CD4-positive, alpha-beta T cell treated with Interleukin-4 for 1 hour (primary cell): ENCODE measurements at regions not wholly inside any gene's neighbourhood (a gene's known extent, or its start where the extent isn't known, plus 50 kb on each side); places are given as distances from the start of the nearest gene placed in this dataset.
"Not testable (repeated sequence)": the region's sequence is repeated elsewhere in the genome, so short reads cannot be mapped to it uniquely, and the experiment has no call there.

Source experiments
- DNase-seq, 2 donors: peaks; one replicate each; pipeline ENCODE4 v3.0.0-alpha.2; 2020 to 2022

DNA sequence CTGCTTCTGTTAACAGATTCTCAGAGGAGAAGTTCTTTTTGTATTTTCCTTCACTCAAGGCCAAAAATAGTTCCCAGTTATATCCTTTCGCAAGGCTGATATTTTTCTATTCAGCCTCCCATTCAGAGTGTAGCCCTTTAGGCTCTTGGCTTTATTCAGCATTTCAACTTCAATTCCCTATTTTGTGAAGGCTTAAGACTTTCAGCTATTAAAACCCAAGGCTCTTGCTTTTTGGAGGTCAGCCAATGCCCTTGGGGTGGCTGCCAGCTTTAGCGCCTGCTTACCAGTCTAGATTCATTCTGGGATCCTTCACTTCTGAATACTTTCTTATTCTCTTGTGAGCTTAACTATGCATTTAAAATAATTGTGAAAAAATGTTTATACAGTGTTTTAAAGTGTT, 57.3 kb upstream of the ADGRA3 start:
- DNase-seq = no peak

DNA sequence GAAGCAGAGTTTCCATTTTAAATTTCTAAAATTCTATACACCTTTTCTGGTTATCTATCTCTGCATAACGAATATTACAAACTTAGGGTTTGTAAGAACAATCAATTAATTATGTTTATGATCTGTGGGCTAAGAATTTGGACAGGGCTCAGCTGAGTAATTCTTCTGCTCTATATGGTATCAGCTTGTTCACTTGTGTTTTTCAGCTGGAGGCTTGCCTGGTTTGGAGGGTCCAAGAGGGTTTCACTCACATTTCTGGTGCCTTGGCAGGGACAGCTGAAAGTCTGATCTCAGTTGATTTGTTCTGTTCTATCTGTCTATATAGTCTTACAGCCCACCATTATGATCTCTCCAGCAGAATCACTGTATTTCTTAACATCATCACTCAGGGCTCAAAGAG, 57.8 kb upstream of the ADGRA3 start:
- no peak for DNase-seq

DNA sequence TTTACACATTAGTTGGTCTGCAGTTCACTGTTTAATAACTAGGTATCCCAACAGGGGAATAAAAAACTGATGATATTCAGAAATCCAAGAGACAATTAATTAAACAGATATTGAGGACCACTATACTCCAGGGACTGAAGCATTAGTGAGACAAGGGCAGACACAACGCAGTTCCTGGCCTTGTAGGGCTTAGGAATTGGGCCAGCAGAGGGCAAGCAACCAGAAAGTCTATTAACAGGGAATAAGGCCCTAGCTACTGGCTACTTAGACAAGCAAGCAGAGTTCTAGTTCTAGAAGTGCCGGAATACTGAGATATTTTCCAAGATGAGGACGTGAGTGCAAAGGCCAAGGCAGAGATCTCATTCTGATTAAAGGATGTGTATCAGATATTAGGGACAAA, 58.6 kb upstream of the ADGRA3 start:
- no peak for DNase-seq

DNA sequence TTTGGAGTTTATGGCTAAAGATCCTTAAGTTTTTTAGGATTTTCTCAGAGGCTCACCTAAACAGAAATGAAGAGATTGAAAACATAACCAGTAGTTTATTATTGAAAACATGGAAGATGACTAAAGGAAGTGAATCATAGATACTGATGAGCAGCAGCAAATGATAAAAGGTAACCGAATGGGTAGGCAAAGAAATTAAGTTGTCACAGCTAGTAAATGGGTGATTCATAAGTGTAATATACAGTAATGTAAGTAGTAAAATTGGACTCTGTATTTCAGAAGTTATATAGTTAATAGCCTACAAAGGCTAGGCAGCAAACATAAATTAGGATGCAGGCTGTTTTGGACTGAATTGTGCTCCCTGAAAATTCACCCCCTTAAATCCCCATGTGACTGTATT, 59.0 kb upstream of the ADGRA3 start:
- no peak for DNase-seq

DNA sequence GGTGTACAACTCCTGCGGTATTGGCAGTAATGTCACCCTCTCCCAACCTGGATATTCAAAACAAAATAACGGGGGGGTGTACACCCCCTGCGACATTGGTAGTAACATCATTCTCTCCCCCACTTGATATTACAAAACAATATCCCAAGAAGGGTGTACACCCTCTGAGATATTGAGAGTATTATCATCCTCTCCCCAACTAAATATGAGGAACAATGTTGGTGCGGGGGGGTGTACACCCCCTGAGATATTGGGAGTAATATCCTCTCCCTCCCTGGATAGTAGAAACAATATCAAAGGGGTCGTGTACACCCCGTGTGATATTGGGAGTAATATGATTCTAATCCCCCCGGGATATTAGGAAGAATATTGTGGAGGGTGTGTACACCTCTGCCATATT, 71.4 kb upstream of the ADGRA3 start:
- DNase-seq = no peak

DNA sequence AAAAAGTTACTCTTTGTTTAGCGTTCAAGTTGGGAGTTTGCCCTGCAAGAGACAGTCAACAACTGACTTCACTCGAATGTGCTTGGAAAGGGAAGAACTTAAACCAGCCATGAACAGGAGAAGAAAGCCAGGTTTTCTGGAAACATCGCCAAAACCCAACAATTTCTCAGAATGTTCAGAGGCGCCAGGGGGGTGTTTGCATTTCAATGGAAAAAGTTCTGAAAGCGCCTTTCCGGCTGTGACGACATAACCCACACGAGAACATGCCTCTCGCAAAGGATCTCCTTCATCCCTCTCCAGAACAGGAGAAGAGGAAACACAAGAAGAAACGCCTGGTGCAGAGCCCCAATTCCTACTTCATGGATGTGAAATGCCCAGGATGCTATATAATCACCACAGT, 78.1 kb upstream of the ADGRA3 start:
- DNase-seq = no peak

DNA sequence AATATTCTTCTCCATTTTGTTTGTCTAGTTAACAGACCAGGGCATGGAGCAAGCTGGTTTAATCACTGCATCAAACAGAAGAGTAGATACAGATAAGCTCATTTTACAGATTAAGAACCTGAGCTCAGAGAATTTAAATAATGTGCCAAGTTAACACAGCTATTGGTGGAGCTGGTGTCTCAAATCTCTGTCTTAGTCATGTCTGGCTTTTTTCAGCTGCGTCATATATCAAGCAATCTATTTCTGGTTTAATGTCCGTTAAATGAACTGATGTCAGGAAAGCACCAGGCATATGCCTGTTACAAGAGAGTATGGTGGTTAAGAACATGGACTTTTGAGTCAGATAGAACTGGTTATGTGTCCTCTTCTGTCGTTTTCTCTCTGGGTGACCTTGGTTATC, 79.8 kb upstream of the ADGRA3 start:
- DNase-seq = no peak

DNA sequence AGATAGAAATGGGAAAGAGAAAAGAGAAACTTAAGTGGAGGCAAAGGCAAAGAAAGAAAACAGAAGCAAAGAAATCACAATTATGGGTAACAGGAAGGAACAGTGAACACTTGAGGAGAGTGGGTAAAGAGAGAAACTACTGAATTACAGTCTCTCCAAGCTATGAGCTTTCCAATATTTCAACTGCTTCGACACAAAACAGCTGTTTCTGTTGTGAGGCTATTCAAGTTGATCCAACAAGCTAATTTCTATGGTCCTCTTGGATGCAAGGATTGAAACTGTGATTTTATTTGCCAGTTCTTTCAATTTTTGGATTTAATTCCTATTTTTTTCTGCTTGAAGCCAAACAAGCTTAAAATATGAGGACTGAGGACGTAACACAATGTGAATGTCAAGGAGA, 80.5 kb upstream of the ADGRA3 start:
- no peak for DNase-seq

DNA sequence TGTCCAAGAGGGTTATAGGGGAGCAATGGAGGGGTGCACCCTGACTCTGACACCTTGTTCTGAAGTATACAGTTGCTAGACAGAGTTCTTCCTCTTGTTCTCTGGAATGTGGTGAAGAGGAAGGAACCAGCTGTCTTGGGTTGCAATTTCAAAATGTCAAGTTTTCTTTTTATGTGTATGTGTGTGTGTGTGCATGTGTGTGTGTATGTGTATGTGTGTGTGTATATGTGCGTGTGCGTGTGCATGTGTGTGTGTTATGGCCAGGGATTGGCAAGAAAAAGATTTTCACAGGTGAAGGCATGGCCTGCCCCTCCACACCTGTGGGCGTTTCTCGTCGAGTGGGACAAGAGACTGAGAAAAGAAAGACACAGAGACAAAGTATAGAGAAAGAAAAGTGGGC, 81.6 kb upstream of the ADGRA3 start:
- no peak for DNase-seq

DNA sequence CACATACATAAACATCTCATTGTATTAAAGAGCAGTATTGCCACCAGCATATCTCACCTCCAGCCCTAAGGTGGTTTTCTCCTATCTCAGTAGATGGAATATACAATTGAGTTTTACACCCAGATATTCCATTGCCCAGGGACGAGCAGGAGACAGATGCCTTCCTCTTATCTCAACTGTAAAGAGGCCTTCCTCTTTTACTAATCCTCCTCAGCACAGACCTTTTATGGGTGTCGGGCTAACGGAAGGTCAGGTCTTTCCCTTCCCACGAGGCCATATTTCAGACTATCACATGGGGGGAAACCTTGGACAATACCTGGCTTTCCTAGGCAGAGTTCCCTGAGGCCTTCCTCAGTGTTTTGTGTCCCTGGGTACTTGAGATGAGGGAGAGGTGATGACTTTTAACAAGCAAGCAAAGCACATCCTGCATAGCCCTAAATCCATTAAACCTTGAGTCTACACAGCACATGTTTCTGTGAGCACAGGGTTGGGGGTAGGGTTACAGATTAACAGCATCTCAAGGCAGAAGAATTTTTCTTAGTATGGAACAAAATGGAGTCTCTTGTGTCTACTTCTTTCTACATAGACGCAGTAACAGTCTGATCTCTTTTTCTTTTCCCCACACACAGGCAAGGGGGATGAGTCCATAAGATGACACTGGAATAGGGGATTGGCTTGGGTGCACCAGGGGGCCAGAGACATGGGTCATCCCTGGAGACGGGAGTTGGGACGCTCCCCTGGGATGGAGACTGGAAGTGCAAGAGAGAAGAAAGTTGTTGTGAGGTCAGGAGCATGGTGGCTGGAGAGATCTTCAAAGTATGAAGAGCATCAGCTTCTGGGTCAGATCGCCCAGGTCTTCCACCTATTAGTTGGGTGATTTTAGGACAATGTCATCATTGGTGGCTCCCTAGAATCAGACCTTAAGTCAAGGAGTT, 82.5 kb upstream of the ADGRA3 start:
- DNase-seq = not testable (repeated sequence)

DNA sequence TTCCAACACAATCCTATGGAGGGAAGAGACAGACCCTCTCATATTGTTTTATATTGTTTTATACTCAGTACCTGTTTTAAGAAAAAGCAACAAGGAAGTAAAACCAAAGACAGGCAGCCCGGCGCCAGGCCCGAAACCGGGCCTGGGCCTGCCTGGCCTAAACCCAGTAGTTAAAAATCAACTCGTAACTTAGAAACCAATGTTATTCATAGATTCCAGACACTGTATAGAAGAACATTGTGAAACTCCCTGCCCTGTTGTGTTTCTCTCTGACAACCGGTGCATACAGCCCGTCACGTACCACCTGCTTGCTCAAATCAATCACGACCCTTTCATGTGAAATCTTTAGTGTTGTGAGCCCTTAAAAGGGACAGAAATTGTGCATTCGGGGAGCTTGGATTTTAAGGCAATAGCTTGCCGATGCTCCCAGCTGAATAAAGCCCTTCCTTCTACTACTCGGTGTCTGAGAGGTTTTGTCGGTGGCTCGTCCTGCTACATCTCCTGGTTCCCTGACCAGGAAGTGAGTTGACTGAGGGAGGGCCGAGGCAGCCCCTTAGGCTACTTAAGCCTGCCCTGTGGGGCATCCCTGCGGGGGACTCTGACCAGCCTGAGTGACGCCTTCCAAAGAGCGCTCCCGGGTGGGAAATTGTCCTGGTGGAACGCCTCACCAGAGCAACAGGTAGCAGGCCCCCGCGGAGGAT, 83.5 kb upstream of the ADGRA3 start:
- not testable (repeated sequence) for DNase-seq

DNA sequence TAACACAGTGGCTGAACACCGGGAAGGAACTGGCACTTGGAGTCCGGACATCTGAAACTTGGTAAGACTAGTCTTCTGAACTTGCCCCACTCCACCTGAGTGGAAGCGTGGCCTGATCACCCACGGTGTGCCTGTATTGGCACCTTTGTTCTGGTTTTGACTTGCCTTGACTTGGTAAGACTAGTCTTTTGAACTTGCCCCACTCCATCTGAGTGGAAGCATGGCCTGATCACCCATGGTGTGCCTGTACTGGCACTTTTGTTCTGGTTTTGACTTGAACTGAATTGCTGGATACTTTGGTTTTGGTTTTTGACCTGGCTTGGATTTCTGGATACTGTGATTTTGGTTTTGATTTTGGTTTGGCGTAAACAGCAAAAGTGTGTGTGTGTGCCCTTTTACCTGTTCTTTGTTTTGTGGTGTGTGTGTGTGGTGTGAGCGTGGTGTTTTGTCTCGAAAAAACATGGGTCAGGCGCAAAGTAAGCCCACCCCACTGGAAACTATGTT, 84.1 kb upstream of the ADGRA3 start:
- DNase-seq = not testable (repeated sequence)

DNA sequence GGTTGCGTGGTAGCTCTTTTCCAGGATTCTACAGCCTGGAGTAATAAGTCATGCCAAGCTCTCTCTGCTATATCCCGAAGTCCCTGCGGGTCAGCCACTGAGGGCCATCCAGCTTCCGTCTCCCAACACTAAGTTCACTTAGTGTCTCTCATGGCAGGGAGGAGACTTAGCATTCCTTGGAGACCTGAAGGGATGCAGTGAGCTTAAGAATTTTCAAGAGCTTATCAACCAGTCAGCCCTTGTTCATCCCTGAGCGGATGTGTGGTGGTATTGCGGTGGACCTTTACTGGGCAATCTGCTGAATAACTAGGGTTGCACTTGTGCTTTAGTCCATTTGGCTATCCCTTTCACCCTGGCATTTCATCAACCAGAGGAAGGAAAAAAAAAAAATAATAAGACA, 85.8 kb upstream of the ADGRA3 start:
- not testable (repeated sequence) for DNase-seq

DNA sequence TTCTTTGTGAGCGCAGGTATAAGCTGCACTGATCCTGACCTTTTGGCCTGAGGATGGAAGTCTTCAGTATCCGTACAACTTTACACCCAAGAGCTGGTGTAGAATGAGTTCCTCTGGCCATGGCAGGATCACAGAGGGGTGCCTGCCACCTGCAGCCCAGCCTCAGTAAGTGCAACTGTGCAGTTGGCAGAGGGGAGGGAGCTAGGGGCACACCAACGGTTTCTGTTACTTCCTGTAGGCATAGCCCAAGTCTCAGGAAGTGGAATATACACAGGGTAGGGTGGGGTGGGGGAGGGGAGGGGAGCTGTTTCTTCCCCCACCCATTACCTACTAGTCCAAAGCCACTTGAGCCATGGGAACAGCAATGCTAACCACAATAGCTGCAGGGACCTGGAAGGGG, 85.4 kb upstream of the GBA3 start:
- peak; percentile 21 to 52 for DNase-seq

DNA sequence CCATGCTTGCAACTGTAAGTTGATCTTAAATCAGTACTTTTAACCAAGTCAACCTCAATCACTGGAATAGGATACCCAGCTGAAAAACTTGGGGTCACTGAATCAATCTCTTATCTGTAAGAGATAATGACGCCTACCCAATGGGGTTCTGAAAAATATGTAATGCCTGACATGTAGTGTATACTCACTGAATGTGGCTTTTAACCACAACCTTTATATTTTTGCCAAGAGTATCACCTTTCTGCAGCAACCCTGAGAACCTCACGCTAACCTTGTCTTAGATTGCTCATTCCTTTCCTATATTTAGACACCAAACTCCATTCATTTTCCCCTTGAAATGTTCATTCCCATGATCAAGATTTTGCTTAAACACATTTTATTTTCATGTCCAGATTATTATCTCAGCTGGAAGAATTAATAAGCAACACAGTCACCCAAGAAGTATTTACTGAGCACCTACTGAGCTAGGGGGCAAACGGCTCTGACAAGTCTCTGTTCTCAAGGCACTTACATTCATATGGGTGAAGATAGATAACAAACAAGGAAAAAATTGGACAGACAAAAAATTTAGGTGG, 82.7 kb upstream of the GBA3 start:
- not testable (repeated sequence) for DNase-seq

DNA sequence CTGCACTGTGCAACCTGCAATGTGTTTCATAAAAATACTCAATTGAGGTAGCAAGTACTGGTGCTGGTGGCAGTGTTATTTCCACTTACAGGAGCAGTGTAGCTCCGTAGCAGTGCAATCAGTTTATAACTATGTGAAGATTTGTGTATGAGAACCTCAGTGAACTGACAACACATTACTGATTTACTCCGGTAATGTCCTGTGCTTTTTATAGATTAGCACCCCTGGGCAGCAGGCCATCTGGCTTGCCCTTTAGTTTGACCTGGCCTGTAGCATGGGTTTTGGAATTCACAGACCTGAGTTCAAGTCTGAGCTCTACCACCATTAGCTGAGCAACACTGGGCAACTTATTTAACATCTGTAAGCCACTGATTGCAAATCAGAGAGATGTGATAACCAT, 78.6 kb upstream of the GBA3 start:
- no peak for DNase-seq

DNA sequence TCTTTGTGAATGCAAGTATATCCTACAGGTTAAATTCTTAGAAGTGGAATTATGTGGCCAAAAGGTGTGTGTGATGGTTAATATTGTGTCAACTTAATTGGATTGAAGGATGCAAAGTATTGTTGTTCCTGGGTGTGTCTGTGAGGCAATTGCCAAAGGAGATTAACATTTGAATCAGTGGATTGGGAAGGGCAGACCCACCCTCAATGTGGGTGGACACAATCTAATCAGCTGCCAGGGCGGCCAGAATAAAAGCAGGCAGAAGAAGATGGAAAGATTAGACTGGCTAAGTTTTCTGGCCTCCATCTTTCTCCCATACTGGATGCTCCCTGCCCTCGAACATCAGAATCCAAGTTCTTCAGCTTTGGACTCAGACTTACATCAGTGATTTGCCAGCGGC, 76.2 kb upstream of the GBA3 start:
- no peak for DNase-seq

DNA sequence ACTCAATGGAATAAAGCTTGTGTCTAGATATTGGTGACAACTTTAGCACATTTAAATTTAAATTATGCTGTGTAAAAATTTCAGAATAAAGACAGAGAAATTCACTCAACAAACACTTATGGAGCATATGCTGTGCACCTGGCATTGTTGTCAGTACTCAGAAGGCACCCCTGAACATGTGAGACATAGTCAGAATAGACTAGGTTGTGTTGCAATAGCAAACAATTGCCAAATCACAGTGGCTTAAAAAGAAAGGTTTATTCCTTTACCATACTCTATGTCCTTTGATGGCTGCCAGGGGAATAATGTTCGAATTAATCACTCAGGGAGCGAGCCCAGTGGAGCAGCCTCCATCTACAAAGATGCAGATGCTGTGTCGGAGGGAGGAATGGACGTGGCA, 72.6 kb upstream of the GBA3 start:
- DNase-seq = not testable (repeated sequence)

DNA sequence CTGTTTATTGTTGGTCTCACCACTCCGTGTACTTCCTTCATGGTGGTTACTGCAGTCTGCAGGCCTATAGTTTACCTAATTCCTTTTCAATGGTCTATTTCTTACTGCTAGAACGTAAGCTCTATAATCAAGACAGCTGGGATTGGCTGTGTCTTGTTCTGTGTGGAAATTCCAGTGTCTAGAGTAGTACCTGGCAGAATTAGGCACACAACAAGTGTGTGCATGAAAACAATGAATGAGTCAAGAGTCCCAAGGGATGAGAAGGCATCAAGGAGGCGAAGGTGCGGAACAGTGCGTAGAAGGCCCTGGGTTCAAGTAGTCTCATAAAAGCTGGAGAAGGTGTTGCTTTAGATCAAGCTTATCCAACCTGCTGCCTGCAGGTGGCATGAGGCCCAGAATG, 70.8 kb upstream of the GBA3 start:
- not testable (repeated sequence) for DNase-seq

DNA sequence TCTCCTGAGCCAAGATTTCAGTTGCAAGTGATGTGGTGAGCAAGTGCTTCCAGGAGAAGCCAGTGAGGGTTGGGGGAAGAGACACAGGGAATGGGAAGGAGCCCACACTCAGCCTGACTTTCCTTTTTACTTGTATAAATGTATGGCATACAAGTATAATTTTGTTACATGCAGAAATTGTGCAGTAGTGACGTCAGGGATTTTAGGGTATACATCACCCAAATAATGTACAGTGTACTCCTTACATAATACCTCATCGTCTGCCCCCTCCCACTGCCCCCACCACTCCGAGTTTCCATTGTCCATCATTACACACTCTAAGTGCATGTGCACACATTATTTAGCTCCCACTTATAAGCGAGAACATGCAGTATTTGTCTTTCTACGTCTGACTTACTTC, 68.7 kb upstream of the GBA3 start:
- DNase-seq = not testable (repeated sequence)

DNA sequence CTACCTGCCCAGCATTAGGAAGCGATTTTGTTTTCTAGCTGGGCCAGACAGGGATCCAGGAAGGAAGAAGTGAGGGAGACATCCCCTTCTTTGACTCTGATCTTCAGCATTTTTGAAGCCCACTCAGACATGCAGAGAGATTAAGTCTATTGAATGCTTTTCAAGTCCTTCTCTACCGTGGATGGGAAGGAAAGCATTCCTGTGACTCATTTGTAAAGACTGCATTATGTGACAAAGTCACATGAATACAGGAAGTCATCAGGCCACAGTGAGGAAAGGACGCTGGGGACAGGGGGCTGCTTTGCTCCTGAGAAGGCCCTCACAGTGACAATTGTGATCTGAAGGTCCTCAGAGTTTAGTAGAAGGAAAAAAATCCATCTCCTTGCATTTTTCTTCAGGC, 67.4 kb upstream of the GBA3 start:
- no peak for DNase-seq

DNA sequence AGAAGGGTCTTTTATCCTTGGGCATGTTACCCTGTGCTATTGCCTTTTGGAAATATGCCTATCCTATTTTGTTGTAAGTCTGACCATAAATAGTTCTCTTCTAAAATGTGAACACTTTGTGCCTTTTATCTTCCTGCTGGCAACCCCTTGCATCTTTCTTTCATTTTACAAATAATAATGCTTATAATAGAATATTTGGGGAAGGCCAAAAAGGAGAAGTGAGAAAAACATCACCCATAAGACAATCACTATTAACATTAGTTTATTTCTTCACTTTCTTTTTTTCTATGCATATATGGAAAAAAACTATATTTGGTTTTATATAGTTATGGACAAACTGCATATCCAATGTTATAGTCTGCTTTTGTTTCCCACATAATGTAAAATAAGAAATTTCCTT, 64.9 kb upstream of the GBA3 start:
- DNase-seq = not testable (repeated sequence)

DNA sequence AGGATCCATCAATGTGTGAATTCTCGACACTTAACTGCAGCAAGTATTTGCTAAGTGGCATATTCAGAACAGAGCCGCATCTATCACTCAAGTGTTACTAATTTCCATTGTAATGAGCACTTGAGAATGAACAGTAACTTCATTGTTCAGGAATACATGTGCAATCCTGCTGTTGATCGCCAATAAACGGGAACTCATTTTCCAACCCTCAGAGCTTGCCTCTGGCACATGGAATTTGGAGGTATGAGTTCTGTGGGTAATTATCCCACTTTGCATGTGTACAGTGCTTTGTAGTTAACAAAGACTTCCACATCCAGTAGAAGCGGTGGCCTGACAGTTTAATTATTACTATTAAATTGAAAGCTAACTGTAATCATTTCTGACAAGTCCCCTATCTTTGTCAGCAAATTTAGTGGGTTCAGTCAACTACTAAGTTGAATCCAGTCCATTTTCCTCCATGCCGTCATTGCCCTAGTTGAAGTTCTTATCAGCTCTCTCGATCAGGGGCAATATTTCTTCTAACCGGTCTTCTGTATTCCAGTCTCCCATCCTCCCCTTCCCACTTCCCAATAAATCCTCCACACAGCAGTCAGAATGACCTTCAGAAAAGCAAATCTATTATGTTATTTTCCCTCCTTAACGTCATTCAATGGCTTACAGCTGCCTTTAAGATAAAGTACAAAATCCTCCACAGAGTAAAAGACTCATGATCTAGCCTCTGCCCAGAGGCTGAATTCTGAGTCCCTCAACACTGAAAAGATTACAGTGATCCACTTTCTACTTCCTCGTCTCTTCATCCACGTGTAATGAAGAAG, 62.4 kb upstream of the GBA3 start:
- DNase-seq = not testable (repeated sequence)
